GM12878 (cell line): ENCODE measurements at regions not wholly inside any gene's neighbourhood (a gene's known extent, or its start where the extent isn't known, plus 50 kb on each side); places are given as distances from the start of the nearest gene placed in this dataset.

ENCODE experiments used
- ATAC-seq: fragments of 200-7000 bp; cut with Tn5 transposase; 3 replicates; pipeline ENCODE4 v1.9.1; 2020; ENCODE audit warnings: mild to moderate bottlenecking, moderate library complexity
- BruUV-seq: library from RNA; stranded (reverse); fragments of 400-500 nt; replicated peaks from 2 replicates; lab custom pipeline; 2021; lab: Mats Ljungman, UMichigan
- CTCF ChIA-PET: fragments of 300-600 bp; sonication (Branson Sonifier 250); formaldehyde crosslinking; extraction: SDS; loops from one replicate; lab custom pipeline; 2021; ENCODE audit warnings: inconsistent platforms; lab: Yijun Ruan, JAX
- POLR2A ChIA-PET: fragments of 350-600 bp; formaldehyde crosslinking; extraction: SDS; loops from one replicate; lab custom pipeline; 2021; ENCODE audit warnings: inconsistent platforms; lab: Charles Lee
- RAD21 ChIA-PET: fragments of 300-600 bp; sonication (Branson Sonifier 250); formaldehyde crosslinking; loops from one replicate; lab custom pipeline; 2023; ENCODE audit warnings: antibody characterized with exemption; ENCODE audit not compliant: unreplicated experiment; lab: Charles Lee
- SMC1A ChIA-PET: fragments of 300-600 bp; sonication (Branson Sonifier 250); formaldehyde crosslinking; loops from one replicate; lab custom pipeline; 2023; ENCODE audit not compliant: unreplicated experiment, uncharacterized antibody; lab: Charles Lee
- DNase-seq: peaks from one replicate; pipeline ENCODE4 v3.0.0-alpha.2; 2011; ENCODE audit warnings: low read depth, low spot score
- FAIRE-seq: peaks from 3 replicates; lab custom pipeline; 2011; peaks lifted over from hg19 to GRCh38; lab: Jason Lieb, UNC
- H2AFZ ChIP-seq: 2 replicates; pipeline ENCODE4 v1.6.0; 2011; ENCODE audit warnings: low read depth, low read length, control low read depth; ENCODE audit not compliant: control insufficient read depth
- H3K27ac ChIP-seq: 2 replicates; pipeline ENCODE4 v1.5.1; 2011; ENCODE audit warnings: control low read depth; ENCODE audit not compliant: control insufficient read depth, insufficient read depth
- H3K27me3 ChIP-seq, 2 experiments: replicated peaks in 1 of 2; 2 replicates each; pipeline versions ENCODE4 v1.6.0 to v1.6.1; 2011; ENCODE audit warnings: low read length in 1 of 2; ENCODE audit not compliant: control insufficient read depth in 2 of 2, insufficient read depth in 2 of 2
- H3K36me3 ChIP-seq, 2 experiments: 2 replicates each; pipeline ENCODE4 v1.5.1; 2011; ENCODE audit warnings: low read length in 1 of 2; ENCODE audit not compliant: control insufficient read depth in 2 of 2, insufficient read depth in 2 of 2
- H3K4me1 ChIP-seq: 2 replicates; pipeline ENCODE4 v1.6.1; 2011; ENCODE audit warnings: mild to moderate bottlenecking, low read length, moderate library complexity, mixed read lengths; ENCODE audit not compliant: control insufficient read depth, insufficient read depth
- H3K4me2 ChIP-seq: 2 replicates; pipeline ENCODE4 v1.6.0; 2011; ENCODE audit warnings: control low read depth; ENCODE audit not compliant: control insufficient read depth, insufficient read depth
- H3K4me3 ChIP-seq: fragments of 200-600 bp; sonication (generic); 2 replicates; pipeline ENCODE4 v1.5.1; 2016
- H3K79me2 ChIP-seq: 2 replicates; pipeline ENCODE4 v1.6.0; 2011; ENCODE audit warnings: low read length; ENCODE audit not compliant: control insufficient read depth, insufficient read depth
- H3K9ac ChIP-seq: 2 replicates; pipeline ENCODE4 v1.8.0; 2011; ENCODE audit warnings: low read length, control low read depth, mixed read lengths; ENCODE audit not compliant: control insufficient read depth, insufficient read depth
- H3K9me3 ChIP-seq: replicated peaks from 3 replicates; pipeline ENCODE4 v1.5.1; 2011; ENCODE audit warnings: mild to moderate bottlenecking, low read length; ENCODE audit not compliant: control insufficient read depth, insufficient read depth
- H4K20me1 ChIP-seq: 2 replicates; pipeline ENCODE4 v1.6.0; 2011; ENCODE audit not compliant: control insufficient read depth, insufficient read depth
- CHD2 ChIP-seq: IDR thresholded peaks from 2 replicates; pipeline ENCODE4 v1.6.1; 2011; ENCODE audit warnings: low read depth, low read length, improper control_type of control experiment, borderline replicate concordance
- HDAC2 ChIP-seq: fragments of 200-600 bp; sonication (generic); IDR thresholded peaks from 2 replicates; pipeline ENCODE4 v1.6.1; 2017
- IKZF1 ChIP-seq: fragments of 450-650 bp; conservative IDR thresholded peaks from 2 replicates; pipeline ENCODE4 v1.6.1; 2017; ENCODE audit warnings: antibody characterized with exemption, mild to moderate bottlenecking
- NRF1 ChIP-seq: conservative IDR thresholded peaks from 2 replicates; pipeline ENCODE4 v1.6.1; 2011; ENCODE audit warnings: mild to moderate bottlenecking, low read depth, low read length, improper control_type of control experiment
- POU2F2 ChIP-seq: IDR thresholded peaks from 3 replicates; pipeline ENCODE4 v1.6.1; 2011; ENCODE audit warnings: low read depth, mild to moderate bottlenecking, low read length, borderline replicate concordance
- SMC3 ChIP-seq: IDR thresholded peaks from 2 replicates; pipeline ENCODE4 v1.6.1; 2011; ENCODE audit warnings: low read length, improper control_type of control experiment, borderline replicate concordance
- STAT1 ChIP-seq: fragments of 450-650 bp; conservative IDR thresholded peaks from 2 replicates; pipeline ENCODE4 v1.6.1; 2014; ENCODE audit warnings: antibody characterized with exemption, mild to moderate bottlenecking
- TBL1XR1 ChIP-seq: IDR thresholded peaks from 2 replicates; pipeline ENCODE4 v1.6.1; 2012; ENCODE audit warnings: low read depth, low read length, improper control_type of control experiment
- ZSCAN29 ChIP-seq: fragments of 450-650 bp; IDR thresholded peaks from 2 replicates; pipeline ENCODE4 v1.6.1; 2017; ENCODE audit warnings: mild to moderate bottlenecking, moderate library complexity
- WGBS: methylation state at CpG from one replicate; pipeline ENCODE4 v1.1.6; 2016; ENCODE audit warnings: low lambda C conversion rate; ENCODE audit not compliant: insufficient replicate concordance, insufficient coverage; ENCODE audit errors: missing lambda C conversion rate; 5-methylcytosine and 5-hydroxymethylcytosine counted together
- in situ Hi-C: fragments of 300-500 bp; cut with MboI; formaldehyde crosslinking; loops from 9 replicates; pipeline ENCODE4 v1.14.3; 2018; ENCODE audit warnings: mixed read lengths
- intact Hi-C: fragments of 100-400 bp; cut with micrococcal nuclease; formaldehyde crosslinking; loops from one replicate; pipeline ENCODE4 v1.14.2; 2022; ENCODE audit not compliant: unreplicated experiment
- TF ChIP-seq, protein P1 (sequence below): IDR thresholded peaks from 2 replicates; pipeline ENCODE4 v1.6.1; 2012; ENCODE audit warnings: improper control_type of control experiment, low read depth, low read length; ENCODE audit not compliant: insufficient replicate concordance
- TF ChIP-seq, protein P2 (sequence below): IDR thresholded peaks from 2 replicates; pipeline ENCODE4 v1.6.1; 2012; ENCODE audit warnings: low read depth, low read length, improper control_type of control experiment
- TF ChIP-seq, protein P3 (sequence below): IDR thresholded peaks from 2 replicates; pipeline ENCODE4 v1.6.1; 2012; ENCODE audit warnings: low read depth, low read length, improper control_type of control experiment

GRCh38 chr14:29098656-29099055 lies 332.1 kb downstream of the FOXG1 start (continued):
- TF ChIP-seq SMC3 = no peak

DNA sequence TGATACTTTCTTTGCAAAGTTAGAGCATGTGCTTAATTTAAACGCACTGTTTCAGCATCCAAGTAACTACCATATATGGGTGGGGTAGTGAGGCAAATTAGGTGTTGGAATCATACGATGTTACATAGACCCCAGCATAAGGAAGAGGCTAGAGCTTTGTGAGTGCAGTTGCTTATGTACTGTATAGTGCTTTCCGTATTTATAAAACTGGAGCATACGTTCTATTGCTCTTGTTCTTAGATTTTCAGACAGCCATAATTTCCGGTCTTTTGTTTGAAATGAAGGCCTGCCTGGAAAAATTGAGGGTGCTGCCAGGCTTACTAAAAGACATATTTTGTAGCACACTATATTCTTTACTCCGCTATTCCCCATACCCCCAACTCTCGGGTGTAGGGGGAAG lies 335.7 kb downstream of the FOXG1 start:
- intact Hi-C loops = no loop called here
- ChIA-PET SMC1A (no interaction called here), CTCF (no interaction called here), POLR2A (no interaction called here), RAD21 (no interaction called here)
- 50% methylated on average over 7 of the region's 7 CpGs for WGBS
- H3K27me3 ChIP-seq = no peaks in the 10 kb centered on the region
- H3K4me1 ChIP-seq = no peaks in the 10 kb centered on the region
- no peak overlapping the region for H3K4me2 ChIP-seq
- H3K36me3 ChIP-seq = no peaks in the 10 kb centered on the region
- H3K79me2 ChIP-seq = no peaks in the 10 kb centered on the region
- no peaks in the 10 kb centered on the region for H4K20me1 ChIP-seq
- no TSS peak for BruUV-seq
- DNase-seq (no peak), ATAC-seq (no peak), FAIRE-seq (no peak)
- H3K9me3 ChIP-seq = no peaks in the 10 kb centered on the region
- in situ Hi-C loops = no loop called here
- no peak overlapping the region for H2AFZ ChIP-seq
- H3K9ac ChIP-seq = no peak overlapping the region
- H3K27ac ChIP-seq = no peak overlapping the region
- TF ChIP-seq HDAC2 = no peak
- TF ChIP-seq STAT1 = no peak
- no peak for TF ChIP-seq POU2F2
- no peak for TF ChIP-seq CHD2
- TF ChIP-seq, protein P1, sequence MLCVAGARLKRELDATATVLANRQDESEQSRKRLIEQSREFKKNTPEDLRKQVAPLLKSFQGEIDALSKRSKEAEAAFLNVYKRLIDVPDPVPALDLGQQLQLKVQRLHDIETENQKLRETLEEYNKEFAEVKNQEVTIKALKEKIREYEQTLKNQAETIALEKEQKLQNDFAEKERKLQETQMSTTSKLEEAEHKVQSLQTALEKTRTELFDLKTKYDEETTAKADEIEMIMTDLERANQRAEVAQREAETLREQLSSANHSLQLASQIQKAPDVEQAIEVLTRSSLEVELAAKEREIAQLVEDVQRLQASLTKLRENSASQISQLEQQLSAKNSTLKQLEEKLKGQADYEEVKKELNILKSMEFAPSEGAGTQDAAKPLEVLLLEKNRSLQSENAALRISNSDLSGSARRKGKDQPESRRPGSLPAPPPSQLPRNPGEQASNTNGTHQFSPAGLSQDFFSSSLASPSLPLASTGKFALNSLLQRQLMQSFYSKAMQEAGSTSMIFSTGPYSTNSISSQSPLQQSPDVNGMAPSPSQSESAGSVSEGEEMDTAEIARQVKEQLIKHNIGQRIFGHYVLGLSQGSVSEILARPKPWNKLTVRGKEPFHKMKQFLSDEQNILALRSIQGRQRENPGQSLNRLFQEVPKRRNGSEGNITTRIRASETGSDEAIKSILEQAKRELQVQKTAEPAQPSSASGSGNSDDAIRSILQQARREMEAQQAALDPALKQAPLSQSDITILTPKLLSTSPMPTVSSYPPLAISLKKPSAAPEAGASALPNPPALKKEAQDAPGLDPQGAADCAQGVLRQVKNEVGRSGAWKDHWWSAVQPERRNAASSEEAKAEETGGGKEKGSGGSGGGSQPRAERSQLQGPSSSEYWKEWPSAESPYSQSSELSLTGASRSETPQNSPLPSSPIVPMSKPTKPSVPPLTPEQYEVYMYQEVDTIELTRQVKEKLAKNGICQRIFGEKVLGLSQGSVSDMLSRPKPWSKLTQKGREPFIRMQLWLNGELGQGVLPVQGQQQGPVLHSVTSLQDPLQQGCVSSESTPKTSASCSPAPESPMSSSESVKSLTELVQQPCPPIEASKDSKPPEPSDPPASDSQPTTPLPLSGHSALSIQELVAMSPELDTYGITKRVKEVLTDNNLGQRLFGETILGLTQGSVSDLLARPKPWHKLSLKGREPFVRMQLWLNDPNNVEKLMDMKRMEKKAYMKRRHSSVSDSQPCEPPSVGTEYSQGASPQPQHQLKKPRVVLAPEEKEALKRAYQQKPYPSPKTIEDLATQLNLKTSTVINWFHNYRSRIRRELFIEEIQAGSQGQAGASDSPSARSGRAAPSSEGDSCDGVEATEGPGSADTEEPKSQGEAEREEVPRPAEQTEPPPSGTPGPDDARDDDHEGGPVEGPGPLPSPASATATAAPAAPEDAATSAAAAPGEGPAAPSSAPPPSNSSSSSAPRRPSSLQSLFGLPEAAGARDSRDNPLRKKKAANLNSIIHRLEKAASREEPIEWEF = no peak
- no peak for TF ChIP-seq NRF1
- no peak for TF ChIP-seq IKZF1
- TF ChIP-seq TBL1XR1 = no peak
- TF ChIP-seq, protein P2, sequence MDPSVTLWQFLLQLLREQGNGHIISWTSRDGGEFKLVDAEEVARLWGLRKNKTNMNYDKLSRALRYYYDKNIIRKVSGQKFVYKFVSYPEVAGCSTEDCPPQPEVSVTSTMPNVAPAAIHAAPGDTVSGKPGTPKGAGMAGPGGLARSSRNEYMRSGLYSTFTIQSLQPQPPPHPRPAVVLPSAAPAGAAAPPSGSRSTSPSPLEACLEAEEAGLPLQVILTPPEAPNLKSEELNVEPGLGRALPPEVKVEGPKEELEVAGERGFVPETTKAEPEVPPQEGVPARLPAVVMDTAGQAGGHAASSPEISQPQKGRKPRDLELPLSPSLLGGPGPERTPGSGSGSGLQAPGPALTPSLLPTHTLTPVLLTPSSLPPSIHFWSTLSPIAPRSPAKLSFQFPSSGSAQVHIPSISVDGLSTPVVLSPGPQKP = no peak
- TF ChIP-seq, protein P3, sequence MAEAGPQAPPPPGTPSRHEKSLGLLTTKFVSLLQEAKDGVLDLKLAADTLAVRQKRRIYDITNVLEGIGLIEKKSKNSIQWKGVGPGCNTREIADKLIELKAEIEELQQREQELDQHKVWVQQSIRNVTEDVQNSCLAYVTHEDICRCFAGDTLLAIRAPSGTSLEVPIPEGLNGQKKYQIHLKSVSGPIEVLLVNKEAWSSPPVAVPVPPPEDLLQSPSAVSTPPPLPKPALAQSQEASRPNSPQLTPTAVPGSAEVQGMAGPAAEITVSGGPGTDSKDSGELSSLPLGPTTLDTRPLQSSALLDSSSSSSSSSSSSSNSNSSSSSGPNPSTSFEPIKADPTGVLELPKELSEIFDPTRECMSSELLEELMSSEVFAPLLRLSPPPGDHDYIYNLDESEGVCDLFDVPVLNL = no peak
- TF ChIP-seq ZSCAN29 = no peak
- TF ChIP-seq SMC3 = no peak
- TF ChIP-seq, all 136 proteins: peak for 0
- no peak overlapping the region for H3K4me3 ChIP-seq
